Naive B cell (primary cell): ENCODE measurements at regions not wholly inside any gene's neighbourhood (a gene's known extent, or its start where the extent isn't known, plus 50 kb on each side); places are given as distances from the start of the nearest gene placed in this dataset.

ENCODE experiments used
- ATAC-seq, 2 donors: fragments of 150-1000 bp; cut with Tn5 transposase; 2 replicates each; pipeline ENCODE4 v1.10.0; 2021; ENCODE audit warnings: low read depth in 2 of 2, mild to moderate bottlenecking in 2 of 2, moderate library complexity in 2 of 2
- DNase-seq: peaks from one replicate; pipeline ENCODE4 v3.0.0; 2022
- H3K27ac Mint-ChIP-seq, 6 donors: one replicate each; pipeline ENCODE4 v1.8.0; 2020 to 2022; ENCODE audit warnings: mild to moderate bottlenecking in 6 of 6, mixed read lengths in 6 of 6, moderate library complexity in 5 of 6, inconsistent platforms in 2 of 6
- H3K27me3 Mint-ChIP-seq, 3 donors: one replicate each; pipeline ENCODE4 v1.8.0; 2021 to 2022; ENCODE audit warnings: mixed read lengths in 3 of 3, mild to moderate bottlenecking in 1 of 3
- H3K36me3 Mint-ChIP-seq, 2 donors: one replicate each; pipeline ENCODE4 v1.8.0; 2020 to 2022; ENCODE audit warnings: mixed read lengths in 2 of 2, inconsistent platforms in 1 of 2, mild to moderate bottlenecking in 1 of 2
- H3K4me1 Mint-ChIP-seq, 3 donors: one replicate each; pipeline ENCODE4 v1.8.0; 2020 to 2022; ENCODE audit warnings: mixed read lengths in 3 of 3, inconsistent platforms in 1 of 3, mild to moderate bottlenecking in 1 of 3, moderate library complexity in 1 of 3
- H3K4me3 Mint-ChIP-seq, 8 donors: one replicate each; pipeline ENCODE4 v1.8.0; 2020 to 2022; ENCODE audit warnings: mild to moderate bottlenecking in 8 of 8, mixed read lengths in 8 of 8, moderate library complexity in 8 of 8, inconsistent platforms in 2 of 8
- H3K9me3 Mint-ChIP-seq, 7 donors: one replicate each; pipeline ENCODE4 v1.8.0; 2020 to 2022; ENCODE audit warnings: mixed read lengths in 7 of 7, mild to moderate bottlenecking in 5 of 7, inconsistent platforms in 2 of 7, moderate library complexity in 1 of 7

DNA sequence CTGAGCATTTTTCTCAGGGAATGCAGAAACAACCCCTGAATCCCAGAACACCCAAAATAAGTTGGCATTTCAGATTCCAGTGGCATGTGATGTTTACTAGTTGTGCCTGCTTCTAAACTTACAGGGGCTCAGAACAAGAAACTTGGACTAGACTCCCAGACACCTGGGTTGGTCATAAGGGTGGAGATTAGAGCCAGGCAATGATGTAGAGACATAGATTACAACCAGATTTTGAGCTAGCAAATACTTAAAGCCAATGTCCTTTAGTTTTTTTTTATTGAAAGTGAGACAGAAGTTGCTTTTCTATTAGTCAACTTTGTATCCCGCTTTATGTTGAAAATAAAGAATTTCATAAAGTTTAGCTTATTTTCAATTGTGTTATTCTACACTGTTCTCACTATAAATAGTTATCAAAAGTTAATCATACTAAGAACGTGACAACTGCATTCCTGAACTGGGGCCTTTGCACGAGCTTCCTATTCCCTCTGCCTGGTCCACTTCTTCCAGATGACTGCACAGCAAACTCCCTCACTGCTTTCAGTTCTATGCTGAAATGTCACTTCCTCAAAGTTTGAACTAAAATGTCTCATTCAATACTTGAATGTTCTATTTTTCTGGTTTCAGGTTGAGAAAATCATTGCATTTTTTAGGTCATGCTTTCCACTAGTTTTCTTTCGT, 224.7 kb upstream of the PPP1R2C start:
- peak; percentile 72 to 76 for ATAC-seq
- Mint-ChIP-seq H3K27me3 (no peaks in the 10 kb centered on the region), H3K36me3 (no peaks in the 10 kb centered on the region), H3K4me3 (peak overlapping the region in 3 of 8 donors; percentile 0 to 36 (median 13)), H3K27ac (no peak overlapping the region), H3K9me3 (no peaks in the 10 kb centered on the region), H3K4me1 (peaks cover 4 to 22% (median 10%) of the 10 kb centered on the region in 3 donors)
- DNase-seq, result peak; percentile 30

DNA sequence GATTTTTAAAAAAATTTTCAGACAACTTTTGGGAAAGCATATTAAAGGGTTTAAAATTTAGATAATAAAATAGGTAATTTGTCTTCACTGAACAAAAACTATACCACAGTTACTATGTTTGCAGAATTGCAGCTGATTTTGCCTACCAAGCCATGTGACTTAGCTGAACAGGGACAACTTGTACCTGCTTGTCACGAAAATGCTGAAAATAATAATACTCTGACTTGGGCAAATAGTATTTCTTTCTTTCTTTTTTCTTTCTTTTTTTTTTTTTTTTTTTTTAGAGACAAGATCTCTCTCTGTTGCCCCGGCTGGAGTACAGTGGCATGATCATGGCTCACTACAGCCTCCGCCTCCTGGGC, 225.2 kb upstream of the PPP1R2C start:
- Mint-ChIP-seq H3K4me1 (peaks cover 4 to 22% (median 10%) of the 10 kb centered on the region in 3 donors), H3K4me3 (peak overlapping the region in 1 of 8 donors; percentile 56), H3K27ac (no peak overlapping the region), H3K36me3 (no peaks in the 10 kb centered on the region), H3K9me3 (no peaks in the 10 kb centered on the region), H3K27me3 (no peaks in the 10 kb centered on the region)
- no peak for ATAC-seq
- no peak for DNase-seq

DNA sequence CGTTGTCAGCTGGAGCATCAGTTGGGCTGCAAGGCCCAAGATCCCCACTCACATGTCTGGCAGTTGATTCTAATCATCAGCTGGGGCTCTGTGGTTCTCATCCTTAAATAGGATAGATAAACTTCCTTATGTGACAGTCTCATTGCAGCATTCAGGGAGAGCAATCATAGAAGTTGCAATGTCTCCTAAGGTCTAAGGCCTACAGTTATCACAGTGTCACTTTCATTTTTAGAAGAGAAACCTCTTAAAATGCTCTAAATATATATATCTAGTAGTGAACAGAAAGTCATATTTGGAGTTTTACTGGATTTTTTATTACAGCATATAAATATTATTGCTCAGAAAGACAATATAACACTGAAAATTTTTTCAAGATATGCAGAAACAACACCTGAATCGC, 226.0 kb upstream of the PPP1R2C start:
- no peak for DNase-seq
- no peak for ATAC-seq

DNA sequence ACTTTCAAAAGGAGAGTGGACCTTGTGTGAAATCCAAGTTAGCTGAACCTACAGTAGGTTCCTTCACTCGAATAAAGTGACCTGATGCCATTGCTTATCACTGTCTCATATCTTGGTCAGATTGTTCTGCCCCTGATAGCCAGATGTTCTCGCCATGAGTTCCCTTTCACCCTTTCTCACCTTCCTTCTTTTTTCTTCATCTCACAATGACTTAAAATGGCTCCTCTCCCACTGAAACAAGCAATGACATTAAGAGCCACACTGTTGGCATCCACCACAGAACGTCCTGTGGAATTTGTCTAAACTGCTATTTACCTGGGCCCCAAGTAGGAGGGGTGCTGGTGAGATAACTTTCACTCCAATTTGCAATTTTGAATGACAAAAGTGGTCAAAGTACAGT, 227.6 kb upstream of the PPP1R2C start:
- Mint-ChIP-seq H3K4me1 (peaks cover 4 to 20% (median 10%) of the 10 kb centered on the region in 3 donors), H3K9me3 (no peaks in the 10 kb centered on the region), H3K27ac (no peak overlapping the region), H3K4me3 (no peak overlapping the region), H3K27me3 (no peaks in the 10 kb centered on the region), H3K36me3 (no peaks in the 10 kb centered on the region)
- ATAC-seq (no peak), DNase-seq (no peak)

More for the DNA sequence above, 226.0 kb upstream of the PPP1R2C start:
- Mint-ChIP-seq H3K9me3 (no peaks in the 10 kb centered on the region), H3K4me1 (peaks cover 4 to 22% (median 10%) of the 10 kb centered on the region in 3 donors), H3K36me3 (no peaks in the 10 kb centered on the region), H3K27me3 (no peaks in the 10 kb centered on the region), H3K4me3 (peak overlapping the region in 3 of 8 donors; percentile 36 to 40 (median 38)), H3K27ac (no peak overlapping the region)

DNA sequence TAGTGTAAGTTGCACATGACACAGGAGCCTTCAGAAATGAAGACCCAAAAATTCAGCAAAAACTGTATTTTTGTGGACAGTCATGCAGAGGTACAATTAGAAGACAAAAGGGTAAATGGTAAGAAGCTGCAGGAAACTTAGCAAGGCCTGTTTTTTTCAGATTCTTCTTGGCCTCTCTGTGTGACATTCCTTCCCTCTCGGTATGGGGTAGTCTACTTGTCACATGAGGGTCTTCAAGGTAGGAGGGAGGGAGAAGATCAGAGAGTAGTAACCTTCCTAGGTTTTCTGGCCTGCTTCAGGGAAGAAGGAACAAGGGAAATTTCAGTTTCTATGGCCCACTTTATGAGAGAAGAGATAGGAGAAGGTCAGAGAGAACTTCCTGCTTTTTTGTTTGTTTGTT, 230.4 kb upstream of the PPP1R2C start:
- Mint-ChIP-seq H3K27me3 (no peaks in the 10 kb centered on the region), H3K36me3 (no peaks in the 10 kb centered on the region), H3K9me3 (no peaks in the 10 kb centered on the region), H3K4me3 (no peak overlapping the region), H3K4me1 (peaks cover 0 to 9% (median 4%) of the 10 kb centered on the region in 3 donors), H3K27ac (peak overlapping the region in 1 of 6 donors; percentile 22)
- DNase-seq (no peak), ATAC-seq (no peak)

DNA sequence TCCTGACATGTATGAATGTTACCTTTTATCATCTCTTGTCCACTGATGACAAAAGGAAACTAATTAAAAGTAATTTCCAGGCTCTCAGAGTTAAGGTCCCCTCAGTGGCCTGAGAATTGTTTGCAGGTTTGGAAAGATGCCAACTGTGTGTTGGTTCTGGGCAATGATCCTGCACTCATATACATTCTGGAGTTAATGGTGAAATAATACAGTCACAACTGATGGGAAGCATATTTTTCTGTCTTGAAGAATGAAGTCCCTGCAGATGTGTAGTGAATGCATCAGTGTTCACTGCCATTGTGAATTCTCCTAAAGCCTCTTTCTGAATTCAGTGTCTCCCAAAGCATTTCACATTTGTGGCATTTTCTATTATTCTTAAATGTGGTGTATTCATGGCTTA, 238.1 kb upstream of the PPP1R2C start:
- Mint-ChIP-seq H3K36me3 (no peaks in the 10 kb centered on the region), H3K27ac (no peak overlapping the region), H3K4me3 (no peak overlapping the region), H3K27me3 (no peaks in the 10 kb centered on the region), H3K4me1 (peaks cover 5 to 8% (median 6%) of the 10 kb centered on the region in 3 donors), H3K9me3 (peaks cover 0 to 6% (median 0%) of the 10 kb centered on the region in 7 donors)
- DNase-seq, result no peak
- ATAC-seq, result no peak

DNA sequence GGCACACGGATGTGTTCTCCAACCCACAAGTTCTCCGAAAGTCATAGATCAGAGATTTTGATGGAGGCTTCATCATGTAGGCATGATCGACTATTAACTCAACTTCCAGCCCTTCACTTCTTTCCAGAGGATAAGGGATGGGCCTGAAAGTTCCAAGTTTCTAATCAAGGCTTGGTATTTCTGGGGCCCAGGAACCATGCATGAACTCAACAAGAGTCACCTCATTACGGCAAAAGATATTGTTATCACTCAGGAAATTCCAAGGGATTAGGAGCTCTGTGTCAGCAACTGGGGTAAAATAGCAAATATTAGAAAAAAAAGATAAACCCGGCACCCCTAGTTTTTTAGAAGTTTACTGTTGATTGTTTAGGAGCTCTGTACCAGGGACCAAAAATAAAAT, 240.1 kb upstream of the PPP1R2C start:
- Mint-ChIP-seq H3K4me3 (no peak overlapping the region), H3K9me3 (peaks cover 0 to 11% (median 4%) of the 10 kb centered on the region in 7 donors), H3K27me3 (no peaks in the 10 kb centered on the region), H3K4me1 (peaks cover 5 to 8% (median 6%) of the 10 kb centered on the region in 3 donors), H3K27ac (no peak overlapping the region), H3K36me3 (no peaks in the 10 kb centered on the region)
- ATAC-seq (no peak), DNase-seq (no peak)

DNA sequence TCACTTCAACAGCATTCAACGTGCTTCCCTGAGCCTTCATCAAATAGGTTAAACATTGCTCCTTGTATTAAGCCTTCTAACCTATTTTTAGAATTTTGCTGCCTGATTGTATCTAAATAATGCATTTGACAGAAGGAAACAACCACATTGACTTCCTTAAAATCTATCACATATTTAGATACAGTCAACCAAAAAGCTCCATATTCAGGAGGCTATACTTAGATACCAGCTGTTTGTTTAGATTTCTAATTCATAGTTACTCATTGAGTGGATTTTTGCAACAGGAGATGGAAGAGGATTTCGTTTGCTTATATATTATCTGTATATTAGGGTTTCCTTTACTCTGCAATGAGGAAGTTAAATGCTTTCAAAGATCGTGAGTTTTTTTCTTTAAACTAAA, 241.1 kb upstream of the PPP1R2C start:
- no peaks in the 10 kb centered on the region for H3K27me3 Mint-ChIP-seq
- peaks cover 5 to 8% (median 6%) of the 10 kb centered on the region in 3 donors for H3K4me1 Mint-ChIP-seq
- H3K4me3 Mint-ChIP-seq, result peak overlapping the region in 2 of 8 donors; percentile 12 to 38
- ATAC-seq (no peak), DNase-seq (no peak)
- peak overlapping the region in 1 of 6 donors; percentile 4 for H3K27ac Mint-ChIP-seq
- H3K36me3 Mint-ChIP-seq, result no peaks in the 10 kb centered on the region
- peaks cover 0 to 19% (median 11%) of the 10 kb centered on the region in 7 donors for H3K9me3 Mint-ChIP-seq

DNA sequence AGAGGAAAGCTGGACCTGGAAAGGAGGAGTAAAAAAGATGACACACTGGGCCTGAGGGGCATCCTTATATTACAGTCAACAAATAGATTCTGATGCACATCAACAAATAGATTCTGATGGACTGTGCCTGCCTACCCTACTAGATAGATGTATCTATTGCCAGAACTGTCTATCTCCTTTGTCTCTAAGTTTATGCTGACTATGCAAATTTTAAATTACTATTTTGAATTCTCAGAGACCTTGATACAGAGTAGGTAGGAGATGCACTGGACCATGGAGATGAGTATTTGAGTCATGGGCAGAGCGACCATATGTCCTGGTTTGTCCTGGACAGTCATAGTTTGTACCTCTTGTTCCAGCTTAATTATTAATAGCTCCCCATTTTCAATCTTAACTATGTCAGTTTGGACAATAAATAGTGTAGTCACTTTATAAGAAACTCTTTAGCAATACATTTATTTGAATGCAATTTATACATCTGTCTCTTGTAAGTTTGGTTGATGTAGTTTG, 247.9 kb upstream of the PPP1R2C start:
- no peaks in the 10 kb centered on the region for H3K4me1 Mint-ChIP-seq
- H3K36me3 Mint-ChIP-seq, result no peaks in the 10 kb centered on the region
- ATAC-seq (no peak), DNase-seq (no peak)
- no peak overlapping the region for H3K27ac Mint-ChIP-seq
- no peaks in the 10 kb centered on the region for H3K27me3 Mint-ChIP-seq
- peaks cover 0 to 64% (median 31%) of the 10 kb centered on the region in 7 donors for H3K9me3 Mint-ChIP-seq
- H3K4me3 Mint-ChIP-seq, result no peak overlapping the region

DNA sequence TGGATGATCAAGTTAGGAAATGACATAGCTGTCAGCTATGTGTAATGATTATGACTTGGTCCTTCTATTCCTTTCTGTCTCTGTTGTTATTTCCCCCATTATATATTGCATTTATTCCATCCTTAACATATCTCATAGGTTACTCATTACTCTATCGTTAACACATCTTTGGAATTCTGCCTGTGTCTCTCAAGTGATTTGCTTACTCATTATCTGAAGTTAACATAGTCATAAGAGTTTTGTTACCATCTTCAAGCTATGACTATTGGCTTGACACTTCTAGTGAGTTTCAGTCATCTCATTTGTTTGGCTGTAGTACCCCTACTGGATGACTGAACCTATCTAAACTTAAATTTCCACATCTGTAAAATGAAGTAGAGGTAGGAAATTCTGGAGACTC, 286.1 kb upstream of the PPP1R2C start:
- H3K4me3 Mint-ChIP-seq, result no peak overlapping the region
- H3K9me3 Mint-ChIP-seq, result peaks cover 0 to 12% (median 0%) of the 10 kb centered on the region in 7 donors
- H3K36me3 Mint-ChIP-seq, result no peaks in the 10 kb centered on the region
- no peak for DNase-seq
- no peak overlapping the region for H3K27ac Mint-ChIP-seq
- H3K27me3 Mint-ChIP-seq, result no peaks in the 10 kb centered on the region
- no peak for ATAC-seq
- H3K4me1 Mint-ChIP-seq, result peaks cover 0 to 11% (median 3%) of the 10 kb centered on the region in 3 donors

DNA sequence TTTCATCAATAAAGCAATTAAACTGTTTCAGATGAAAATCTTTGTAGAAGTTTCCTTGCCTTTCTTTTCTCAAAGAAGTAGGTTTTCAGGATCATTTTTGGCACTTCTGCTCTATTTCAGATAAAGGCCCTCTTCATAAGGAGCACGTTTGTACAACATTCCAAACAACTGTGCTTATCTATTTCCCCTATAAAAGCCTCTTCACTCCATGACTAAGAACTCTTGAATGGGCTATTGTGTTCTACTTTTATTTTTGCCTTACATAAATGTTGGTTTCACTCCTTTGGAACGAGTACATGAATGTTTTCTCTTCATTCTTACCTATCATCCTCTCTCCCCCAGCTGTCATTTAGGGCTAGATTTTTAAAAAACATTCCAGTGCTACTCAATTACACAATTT, 288.0 kb upstream of the PPP1R2C start:
- Mint-ChIP-seq H3K4me3 (no peak overlapping the region), H3K27ac (no peak overlapping the region), H3K9me3 (peaks cover 0 to 1% (median 0%) of the 10 kb centered on the region in 7 donors), H3K36me3 (no peaks in the 10 kb centered on the region), H3K27me3 (no peaks in the 10 kb centered on the region), H3K4me1 (peaks cover 0 to under 1% (median under 1%) of the 10 kb centered on the region in 3 donors)
- no peak for ATAC-seq
- no peak for DNase-seq

DNA sequence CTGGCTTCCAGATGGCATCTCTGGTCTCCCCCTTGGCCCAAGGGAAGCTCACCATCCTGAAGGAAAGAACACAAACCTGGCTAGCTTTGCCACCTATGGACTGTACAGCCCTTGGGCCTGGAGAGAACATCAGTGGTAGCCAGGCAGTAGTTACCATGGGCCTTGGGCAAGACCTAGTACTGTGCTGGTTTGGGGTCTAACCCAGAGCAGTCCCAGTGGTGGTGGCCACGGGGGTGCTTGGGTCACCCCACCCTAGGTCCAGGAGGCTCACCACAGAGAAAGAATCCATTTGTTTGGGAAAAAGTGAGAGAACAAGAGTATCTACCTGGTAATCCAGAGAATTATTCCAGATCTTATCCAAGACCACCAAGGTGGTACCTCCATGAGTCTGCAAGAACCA, 290.7 kb upstream of the PPP1R2C start:
- H3K9me3 Mint-ChIP-seq, result peaks cover 0 to 1% (median 0%) of the 10 kb centered on the region in 7 donors
- no peak overlapping the region for H3K27ac Mint-ChIP-seq
- no peak overlapping the region for H3K4me3 Mint-ChIP-seq
- H3K4me1 Mint-ChIP-seq, result no peaks in the 10 kb centered on the region
- no peak for DNase-seq
- no peak for ATAC-seq
- H3K36me3 Mint-ChIP-seq, result no peaks in the 10 kb centered on the region
- no peaks in the 10 kb centered on the region for H3K27me3 Mint-ChIP-seq

DNA sequence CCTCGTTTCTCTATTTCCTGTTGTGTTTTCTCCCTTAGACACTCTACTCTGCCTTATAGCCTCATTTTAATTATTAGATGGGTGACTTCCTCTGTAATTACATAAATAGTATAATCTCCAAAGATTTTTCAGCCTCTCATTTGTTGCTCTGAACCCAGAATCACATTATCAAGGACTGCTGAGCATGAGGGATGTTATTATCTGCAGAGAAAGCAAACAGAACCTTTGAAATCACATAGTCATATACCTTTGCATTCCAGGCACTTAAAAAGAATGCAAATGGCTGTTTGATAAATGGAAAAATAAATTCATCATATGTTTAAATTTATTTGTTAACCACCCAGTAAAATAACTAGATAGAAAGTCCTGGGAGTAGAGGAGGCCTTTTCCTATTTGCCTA, 305.1 kb upstream of the PPP1R2C start:
- H3K27me3 Mint-ChIP-seq, result no peaks in the 10 kb centered on the region
- H3K36me3 Mint-ChIP-seq, result peaks cover 3 to 6% of the 10 kb centered on the region in 2 donors
- H3K4me3 Mint-ChIP-seq, result no peak overlapping the region
- peak overlapping the region in 1 of 6 donors; percentile 80 for H3K27ac Mint-ChIP-seq
- ATAC-seq (no peak), DNase-seq (no peak)
- H3K4me1 Mint-ChIP-seq, result no peaks in the 10 kb centered on the region
- H3K9me3 Mint-ChIP-seq, result peaks cover 3 to 21% (median 6%) of the 10 kb centered on the region in 7 donors

DNA sequence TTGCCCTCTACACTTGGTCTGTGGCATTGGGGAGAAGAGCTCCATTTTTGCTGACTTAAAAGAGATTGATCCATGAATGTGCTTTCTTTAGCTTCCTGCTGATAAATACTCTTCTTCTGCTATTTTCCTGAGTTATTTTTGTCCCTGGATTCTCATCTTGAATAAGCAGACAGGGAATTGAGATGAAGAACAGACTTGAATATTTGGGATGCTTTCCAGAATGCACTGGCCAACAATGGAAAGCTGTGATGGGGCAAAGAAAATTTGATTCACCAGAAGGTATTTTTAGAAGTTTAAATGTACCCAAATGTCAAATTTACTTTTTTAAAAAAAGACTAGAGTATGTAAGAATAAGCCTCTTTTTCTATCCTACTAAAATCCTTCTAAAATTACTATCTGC, 309.9 kb upstream of the PPP1R2C start:
- H3K4me3 Mint-ChIP-seq, result no peak overlapping the region
- no peak overlapping the region for H3K27ac Mint-ChIP-seq
- DNase-seq (no peak), ATAC-seq (no peak)
- peaks cover 3 to 6% of the 10 kb centered on the region in 2 donors for H3K36me3 Mint-ChIP-seq
- H3K4me1 Mint-ChIP-seq, result no peaks in the 10 kb centered on the region
- H3K9me3 Mint-ChIP-seq, result peaks cover 3 to 15% (median 6%) of the 10 kb centered on the region in 7 donors
- no peaks in the 10 kb centered on the region for H3K27me3 Mint-ChIP-seq
